OCI-LY1 (cell line): ENCODE measurements at regions not wholly inside any gene's neighbourhood (a gene's known extent, or its start where the extent isn't known, plus 50 kb on each side); places are given as distances from the start of the nearest gene placed in this dataset.

Experiments
- H2AFZ ChIP-seq: fragments of 200-600 bp; sonication (generic), shearing (Covaris generic); 2 replicates; pipeline ENCODE4 v1.6.0; 2014; ENCODE audit warnings: antibody characterized with exemption, mild to moderate bottlenecking, low read length
- H3F3A ChIP-seq: fragments of 200-600 bp; sonication (generic), shearing (Covaris generic); 2 replicates; pipeline ENCODE4 v1.6.0; 2014; ENCODE audit warnings: mild to moderate bottlenecking, antibody characterized with exemption, low read length, moderate library complexity; ENCODE audit not compliant: insufficient read depth
- H3K27ac ChIP-seq: fragments of 200-600 bp; sonication (generic); 2 replicates; pipeline ENCODE4 v1.5.1; 2014; ENCODE audit warnings: low read length, mixed run types, mild to moderate bottlenecking, low read depth; ENCODE audit not compliant: poor library complexity, severe bottlenecking
- H3K27me3 ChIP-seq: fragments of 200-600 bp; sonication (generic); 2 replicates; pipeline ENCODE4 v1.6.0; 2014; ENCODE audit warnings: antibody characterized with exemption, mild to moderate bottlenecking, low read length, moderate library complexity; ENCODE audit not compliant: insufficient read depth
- H3K36me3 ChIP-seq: fragments of 200-600 bp; sonication (generic); 2 replicates; pipeline ENCODE4 v1.6.1; 2014; ENCODE audit warnings: mild to moderate bottlenecking, antibody characterized with exemption, low read length, moderate library complexity, mixed read lengths; ENCODE audit not compliant: insufficient read depth
- H3K4me1 ChIP-seq: fragments of 200-600 bp; sonication (generic); 2 replicates; pipeline ENCODE4 v1.5.1; 2014; ENCODE audit warnings: mild to moderate bottlenecking, low read length, moderate library complexity; ENCODE audit not compliant: insufficient read depth, severe bottlenecking
- H3K4me2 ChIP-seq: fragments of 200-600 bp; sonication (generic), shearing (Covaris generic); 2 replicates; pipeline ENCODE4 v1.6.1; 2014; ENCODE audit warnings: low read length
- H3K4me3 ChIP-seq: fragments of 200-600 bp; sonication (generic); 2 replicates; pipeline ENCODE4 v1.5.1; 2014; ENCODE audit warnings: low read length, low read depth, mild to moderate bottlenecking, mixed read lengths; ENCODE audit not compliant: poor library complexity, severe bottlenecking
- H3K79me2 ChIP-seq: fragments of 200-600 bp; shearing (Covaris generic); 2 replicates; pipeline ENCODE4 v1.6.1; 2016; ENCODE audit warnings: mixed run types, low read length, mixed read lengths; ENCODE audit not compliant: insufficient read depth
- H3K9ac ChIP-seq: fragments of 200-600 bp; sonication (generic), shearing (Covaris generic); 2 replicates; pipeline ENCODE4 v1.6.1; 2014; ENCODE audit warnings: mild to moderate bottlenecking, low read length, mixed read lengths
- H3K9me2 ChIP-seq: fragments of 200-600 bp; sonication (generic), shearing (Covaris generic); 2 replicates; pipeline ENCODE4 v1.6.1; 2014; ENCODE audit warnings: low read depth, mild to moderate bottlenecking, low read length, mixed read lengths
- H3K9me3 ChIP-seq: fragments of 200-600 bp; shearing (Covaris generic); 2 replicates; pipeline ENCODE4 v1.6.1; 2014; ENCODE audit warnings: low read length, mixed read lengths
- H4K20me1 ChIP-seq: fragments of 200-600 bp; sonication (generic), shearing (Covaris generic); 2 replicates; pipeline ENCODE4 v1.6.0; 2016; ENCODE audit warnings: mild to moderate bottlenecking, low read length; ENCODE audit not compliant: insufficient read depth
- EZH2 ChIP-seq: fragments of 200-600 bp; sonication (generic), shearing (Covaris generic); IDR thresholded peaks from 2 replicates; pipeline ENCODE4 v1.8.0; 2017; ENCODE audit warnings: borderline replicate concordance, mixed run types, mild to moderate bottlenecking, antibody characterized with exemption, low read length, moderate library complexity, mixed read lengths
- TF ChIP-seq, protein P1 (sequence below): fragments of 200-600 bp; sonication (generic), shearing (Covaris generic); IDR thresholded peaks from 2 replicates; pipeline ENCODE4 v1.5.1; 2017; ENCODE audit warnings: mild to moderate bottlenecking, antibody characterized with exemption, low read length, moderate library complexity, mixed read lengths

DNA sequence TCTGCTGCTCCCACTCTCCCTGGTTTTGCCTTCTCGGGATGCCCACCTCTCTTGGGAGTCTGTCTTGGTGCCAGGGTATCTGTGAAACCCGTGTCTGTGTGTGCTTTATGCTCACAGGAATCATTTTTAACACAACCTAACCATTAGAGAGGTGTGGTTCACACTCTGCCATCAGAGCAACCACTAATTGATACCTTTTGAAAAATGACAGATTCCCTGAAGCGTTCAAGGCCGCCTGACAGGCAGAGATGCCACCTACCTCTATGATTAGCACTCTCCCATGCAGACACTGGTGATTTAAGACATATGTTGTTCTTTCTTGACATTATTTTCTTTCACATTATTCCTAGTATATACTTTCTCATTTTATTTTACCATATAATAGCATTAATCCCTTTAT is 207.3 kb upstream of the SGCD start:
- Histone ChIP-seq H3K9me3 (no peaks in the 10 kb centered on the region), H3K79me2 (no peaks in the 10 kb centered on the region), H3K9ac (no peak overlapping the region), H2AFZ (no peak overlapping the region), H4K20me1 (no peaks in the 10 kb centered on the region), H3K4me2 (no peak overlapping the region), H3F3A (no peaks in the 10 kb centered on the region), H3K4me1 (no peaks in the 10 kb centered on the region), H3K4me3 (no peak overlapping the region), H3K27me3 (no peaks in the 10 kb centered on the region), H3K27ac (no peak overlapping the region), H3K9me2 (no peaks in the 10 kb centered on the region), H3K36me3 (no peaks in the 10 kb centered on the region)
- TF ChIP-seq, protein P1, sequence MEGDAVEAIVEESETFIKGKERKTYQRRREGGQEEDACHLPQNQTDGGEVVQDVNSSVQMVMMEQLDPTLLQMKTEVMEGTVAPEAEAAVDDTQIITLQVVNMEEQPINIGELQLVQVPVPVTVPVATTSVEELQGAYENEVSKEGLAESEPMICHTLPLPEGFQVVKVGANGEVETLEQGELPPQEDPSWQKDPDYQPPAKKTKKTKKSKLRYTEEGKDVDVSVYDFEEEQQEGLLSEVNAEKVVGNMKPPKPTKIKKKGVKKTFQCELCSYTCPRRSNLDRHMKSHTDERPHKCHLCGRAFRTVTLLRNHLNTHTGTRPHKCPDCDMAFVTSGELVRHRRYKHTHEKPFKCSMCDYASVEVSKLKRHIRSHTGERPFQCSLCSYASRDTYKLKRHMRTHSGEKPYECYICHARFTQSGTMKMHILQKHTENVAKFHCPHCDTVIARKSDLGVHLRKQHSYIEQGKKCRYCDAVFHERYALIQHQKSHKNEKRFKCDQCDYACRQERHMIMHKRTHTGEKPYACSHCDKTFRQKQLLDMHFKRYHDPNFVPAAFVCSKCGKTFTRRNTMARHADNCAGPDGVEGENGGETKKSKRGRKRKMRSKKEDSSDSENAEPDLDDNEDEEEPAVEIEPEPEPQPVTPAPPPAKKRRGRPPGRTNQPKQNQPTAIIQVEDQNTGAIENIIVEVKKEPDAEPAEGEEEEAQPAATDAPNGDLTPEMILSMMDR = no peak
- TF ChIP-seq EZH2 = no peak

DNA sequence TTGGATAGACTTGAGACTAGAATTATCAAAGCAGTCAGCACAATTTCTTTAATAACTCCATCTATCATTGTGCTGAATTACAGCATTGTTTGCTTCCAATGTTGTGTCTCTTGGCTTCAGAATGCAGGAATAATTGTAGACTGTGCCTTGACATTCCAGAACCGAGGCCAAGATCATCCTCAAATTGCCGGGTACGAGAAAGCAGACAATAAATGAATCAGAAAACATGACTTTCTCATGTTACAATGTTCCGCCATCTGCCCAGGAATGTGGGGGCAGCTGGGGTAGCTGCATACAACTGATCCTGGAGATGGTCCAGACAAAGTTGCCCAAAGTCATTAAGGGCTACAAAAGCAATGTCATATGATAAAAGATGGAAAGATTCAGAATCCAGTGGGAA is 206.2 kb upstream of the SGCD start:
- Histone ChIP-seq H3K27ac (no peak overlapping the region), H3K36me3 (no peaks in the 10 kb centered on the region), H3K9me2 (no peaks in the 10 kb centered on the region), H3K9me3 (no peaks in the 10 kb centered on the region), H3K27me3 (no peaks in the 10 kb centered on the region), H4K20me1 (no peaks in the 10 kb centered on the region), H3K4me1 (no peaks in the 10 kb centered on the region), H3K4me3 (no peak overlapping the region), H3K79me2 (no peaks in the 10 kb centered on the region), H3F3A (no peaks in the 10 kb centered on the region), H3K9ac (no peak overlapping the region), H3K4me2 (no peak overlapping the region), H2AFZ (no peak overlapping the region)
- TF ChIP-seq, protein P1 = no peak
- no peak for TF ChIP-seq EZH2

DNA sequence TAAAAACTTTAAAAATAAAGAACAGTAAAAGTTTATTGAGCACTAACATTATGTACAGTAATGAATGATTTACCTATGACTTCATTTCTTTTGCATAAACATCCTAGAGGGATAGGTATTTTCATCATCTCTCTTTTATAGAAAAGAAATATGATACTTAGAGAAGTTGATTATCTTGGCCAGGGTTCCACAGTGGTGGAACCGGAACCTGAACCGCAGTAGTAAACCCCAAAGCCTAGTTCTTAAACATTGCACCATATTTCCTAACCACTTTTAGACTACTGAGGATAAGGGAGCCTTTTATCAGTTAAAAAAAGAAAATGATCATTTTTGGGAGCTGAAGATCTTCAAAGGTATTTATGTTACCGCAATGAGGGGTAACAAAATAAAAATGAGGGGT is 205.7 kb upstream of the SGCD start:
- no peaks in the 10 kb centered on the region for H3K9me3 ChIP-seq
- H3K27ac ChIP-seq = no peak overlapping the region
- H2AFZ ChIP-seq = no peak overlapping the region
- no peak overlapping the region for H3K4me2 ChIP-seq
- H3K79me2 ChIP-seq = no peaks in the 10 kb centered on the region
- H3K36me3 ChIP-seq = no peaks in the 10 kb centered on the region
- TF ChIP-seq EZH2 = no peak
- TF ChIP-seq, protein P1 = no peak
- H3K9ac ChIP-seq = no peak overlapping the region
- H3K9me2 ChIP-seq = no peaks in the 10 kb centered on the region
- no peaks in the 10 kb centered on the region for H3K27me3 ChIP-seq
- no peaks in the 10 kb centered on the region for H3K4me1 ChIP-seq
- no peak overlapping the region for H3K4me3 ChIP-seq
- H4K20me1 ChIP-seq = no peaks in the 10 kb centered on the region
- H3F3A ChIP-seq = no peaks in the 10 kb centered on the region
